Omental fat pad (tissue), 3 donors: ENCODE measurements at regions not wholly inside any gene's neighbourhood (a gene's known extent, or its start where the extent isn't known, plus 50 kb on each side); places are given as distances from the start of the nearest gene placed in this dataset.
"Not testable (repeated sequence)": the region's sequence is repeated elsewhere in the genome, so short reads cannot be mapped to it uniquely, and the experiment has no call there.

ENCODE experiments used
- ATAC-seq: fragments of 150-250 bp; one replicate; pipeline ENCODE4 v1.9.1; 2016; ENCODE audit warnings: mild to moderate bottlenecking, moderate library complexity; ENCODE audit not compliant: low FRiP score
- DNase-seq: peaks from one replicate; pipeline ENCODE4 v3.0.0-alpha.2; 2019; ENCODE audit warnings: low spot score
- CTCF ChIP-seq, 3 donors: fragments of 450-650 bp; IDR thresholded peaks; one replicate each; pipeline ENCODE4 v1.5.1; 2016 to 2017; ENCODE audit warnings: antibody characterized with exemption in 3 of 3, mild to moderate bottlenecking in 3 of 3, moderate library complexity in 2 of 3

DNA sequence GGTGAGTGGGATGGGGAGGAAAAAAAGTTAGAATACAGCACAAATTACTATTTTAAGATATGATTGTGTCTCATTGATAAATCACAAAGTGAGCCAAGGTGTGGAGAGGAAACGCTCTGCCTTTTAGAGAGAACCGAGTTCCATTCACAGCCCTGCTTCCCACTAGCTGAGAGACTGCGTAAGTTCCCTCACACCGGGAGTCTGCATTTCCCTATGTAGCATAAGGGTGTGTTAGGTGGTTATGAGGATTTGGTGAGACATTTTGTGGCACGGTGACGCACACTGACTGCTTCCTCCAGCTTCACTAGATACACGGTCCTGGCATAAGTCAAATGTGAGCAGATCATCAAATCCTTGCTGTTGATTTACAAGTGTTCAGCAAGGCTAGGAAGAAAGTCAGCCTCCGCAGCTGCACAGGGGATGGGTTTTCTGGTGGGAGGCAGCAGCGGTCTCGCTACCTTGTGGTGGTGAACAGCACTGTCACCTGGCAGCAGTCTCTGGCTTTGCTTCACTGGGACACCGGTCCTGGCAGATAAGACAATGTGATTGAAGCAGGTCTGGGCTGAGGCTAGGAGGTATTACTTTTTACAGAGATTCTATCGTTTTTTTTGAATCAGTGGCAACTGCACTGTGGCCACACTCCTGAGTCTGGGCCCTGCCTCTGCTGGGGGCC is 312.2 kb upstream of the B3GAT1 start:
- TF ChIP-seq CTCF (IDR thresholded peaks at IDR 0.05) = no peak
- DNase-seq = no peak
- ATAC-seq = no peak

- ATAC-seq, DNase-seq: not testable (repeated sequence)
Observed at GRCh38 chr11:134720691-134721070, 308.6 kb upstream of the B3GAT1 start.

DNA sequence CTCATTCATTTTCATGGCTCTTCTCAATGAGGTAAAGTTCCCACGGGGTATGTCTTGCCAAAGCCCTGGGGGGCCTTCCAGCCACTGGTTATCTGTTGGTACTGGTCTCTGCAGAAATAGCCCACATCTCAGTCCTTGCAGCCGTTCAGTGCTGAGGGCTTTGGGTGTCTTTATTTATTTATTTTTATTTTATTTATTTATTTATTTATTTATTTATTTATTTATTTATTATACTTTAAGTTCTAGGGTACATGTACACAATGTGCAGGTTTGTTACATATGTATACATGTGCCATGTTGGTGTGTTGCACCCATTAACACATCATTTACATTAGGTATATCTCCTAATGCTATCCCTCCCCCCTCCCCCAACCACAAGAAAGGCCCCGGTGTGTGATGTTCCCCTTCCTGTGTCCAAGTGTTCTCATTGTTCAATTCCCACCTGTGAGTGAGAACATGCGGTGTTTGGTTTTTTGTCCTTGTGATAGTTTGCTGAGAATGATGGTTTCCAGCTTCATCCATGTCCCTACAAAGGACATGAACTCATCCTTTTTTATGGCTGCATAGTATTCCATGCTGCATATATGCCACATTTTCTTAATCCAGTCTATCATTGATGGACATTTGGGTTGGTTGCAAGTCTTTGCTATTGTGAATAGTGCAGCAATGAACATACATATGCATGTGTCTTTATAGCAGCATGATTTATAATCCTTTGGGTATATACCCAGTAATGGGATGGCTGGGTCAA is 308.1 kb upstream of the B3GAT1 start:
- not testable (repeated sequence) for DNase-seq

DNA sequence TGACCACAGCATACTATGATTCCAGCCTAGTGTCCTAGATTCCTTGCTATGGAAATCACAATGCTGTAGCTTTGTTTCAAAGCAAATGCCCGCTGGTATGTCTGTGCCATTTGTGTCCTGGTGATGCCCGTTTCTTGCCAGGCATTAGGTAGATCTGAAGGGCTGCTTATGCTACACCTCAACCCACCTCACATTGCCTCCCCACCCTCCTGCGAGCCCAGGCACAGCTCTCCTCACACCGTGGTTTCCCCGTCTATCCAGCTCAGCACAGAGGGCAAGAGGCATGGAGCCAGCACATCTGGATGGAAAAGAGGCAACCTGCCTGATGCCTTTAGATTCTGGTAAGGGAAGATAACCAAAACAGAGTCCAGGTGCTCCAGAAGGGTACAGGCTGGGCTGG is 307.4 kb upstream of the B3GAT1 start:
- DNase-seq (no peak), ATAC-seq (no peak)
- TF ChIP-seq CTCF (IDR thresholded peaks at IDR 0.05) = no peak

More for the DNA sequence above, 308.1 kb upstream of the B3GAT1 start:
- not testable (repeated sequence) for ATAC-seq

DNA sequence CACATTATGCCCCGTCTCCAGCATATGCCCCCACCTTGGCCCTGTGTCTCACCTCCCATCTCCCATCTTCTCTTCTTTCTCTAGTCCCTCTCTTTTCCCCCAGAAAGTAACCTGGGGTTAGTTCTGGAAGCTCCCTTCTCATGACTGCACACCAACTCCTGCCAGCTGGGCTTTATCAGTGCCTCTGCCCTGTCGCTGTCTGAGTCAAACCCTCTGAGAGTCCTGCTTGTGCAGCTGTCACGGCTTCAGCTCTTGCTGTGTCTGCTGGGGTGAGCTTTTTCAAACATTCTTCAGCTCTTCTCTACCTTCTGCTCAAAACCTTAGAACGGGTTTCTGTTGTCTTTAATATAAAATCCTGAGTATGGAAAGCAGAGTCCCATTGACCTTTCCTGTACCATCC is 304.5 kb upstream of the B3GAT1 start:
- TF ChIP-seq CTCF (IDR thresholded peaks at IDR 0.05) = no peak
- DNase-seq = no peak
- no peak for ATAC-seq

DNA sequence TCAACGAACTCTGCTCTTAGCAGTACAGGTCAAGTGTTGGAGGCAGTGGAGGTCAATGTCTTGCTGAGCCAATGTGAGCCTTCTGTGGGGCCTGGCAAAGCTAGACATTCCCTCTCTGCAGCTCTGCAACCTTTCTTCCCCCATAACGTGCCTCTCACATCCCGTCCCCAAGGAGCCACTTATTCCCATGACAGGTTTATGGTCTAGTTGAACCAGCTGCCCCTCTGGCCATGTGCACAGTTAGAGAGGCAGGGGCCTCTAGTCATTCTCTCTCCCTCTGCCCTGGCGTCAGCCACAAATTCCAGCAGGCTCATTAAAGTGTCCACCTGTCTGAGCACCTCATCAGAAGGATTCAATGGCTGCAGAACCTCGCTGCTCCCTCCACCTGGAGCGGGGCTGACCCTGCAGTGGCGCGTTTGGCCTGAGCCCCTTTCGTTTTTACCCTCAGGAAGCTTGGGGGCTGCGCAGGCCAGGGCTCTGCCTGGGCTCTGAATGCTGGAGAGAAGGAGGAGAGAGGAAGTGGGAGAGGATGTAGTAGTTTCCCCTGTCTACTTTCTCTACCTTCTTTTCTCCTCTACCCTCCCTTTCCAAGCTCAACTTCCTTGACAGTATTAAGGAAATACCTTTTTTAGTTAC is 302.1 kb upstream of the B3GAT1 start:
- no peak for DNase-seq
- no peak for ATAC-seq
- TF ChIP-seq CTCF (IDR thresholded peaks at IDR 0.05) = no peak

DNA sequence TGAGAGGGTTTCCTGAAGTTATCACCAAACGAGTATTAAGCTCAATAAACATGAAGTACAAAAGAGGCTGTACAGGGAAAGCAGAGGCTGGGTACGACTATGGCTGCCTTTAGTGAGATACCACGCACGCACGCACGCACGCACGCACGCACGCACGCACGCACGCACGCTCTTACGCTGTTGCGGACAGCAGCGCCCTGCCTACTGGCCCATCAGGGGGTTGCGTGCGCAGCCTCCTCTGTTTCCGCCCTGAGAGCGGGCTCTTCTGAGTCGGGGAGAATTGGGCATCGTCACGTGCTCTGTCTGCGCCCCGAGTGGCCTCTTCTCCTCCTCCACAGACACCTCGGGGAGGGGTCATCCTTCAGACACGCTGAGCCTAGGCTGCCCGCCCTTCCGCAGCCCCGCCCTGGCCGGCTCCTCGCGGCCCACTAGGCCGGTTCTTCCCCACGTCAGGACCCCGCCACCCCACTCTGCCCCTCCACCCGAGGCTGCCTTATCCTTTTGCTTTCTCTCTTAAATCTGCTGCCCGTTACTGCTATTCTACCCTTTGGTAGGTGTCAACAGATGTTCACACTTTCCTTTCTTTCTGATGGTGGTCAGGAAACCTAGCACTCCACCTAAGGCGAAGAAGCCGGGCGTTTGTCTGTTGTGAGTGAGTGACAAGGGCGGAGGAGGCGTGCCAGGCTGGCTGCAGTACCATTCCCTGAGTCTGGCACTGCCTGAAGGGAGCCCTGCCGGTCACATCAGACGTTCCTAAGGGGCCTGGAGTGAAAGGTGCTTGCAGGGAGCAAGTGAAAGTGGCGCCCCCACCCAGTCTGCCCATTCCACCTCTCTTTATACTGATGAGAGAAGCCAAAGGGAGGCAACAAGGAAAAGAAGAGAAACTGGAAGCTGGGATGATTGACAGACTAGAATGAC is 300.4 kb upstream of the B3GAT1 start:
- ATAC-seq (no peak), DNase-seq (no peak)
- TF ChIP-seq CTCF (IDR thresholded peaks at IDR 0.05) = no peak
